Common myeloid progenitor, CD34-positive (primary cell): ENCODE measurements at regions not wholly inside any gene's neighbourhood (a gene's known extent, or its start where the extent isn't known, plus 50 kb on each side); places are given as distances from the start of the nearest gene placed in this dataset.
A peak's percentile ranks its signal among the peaks of the same experiment; 100 is the strongest.

ENCODE experiments used
- CTCF ChIA-PET: fragments of 350-600 bp; sonication (Branson Sonifier 250); formaldehyde crosslinking; loops from one replicate; lab custom pipeline; 2021; ENCODE audit warnings: antibody characterized with exemption; lab: Charles Lee
- POLR2A ChIA-PET: fragments of 350-600 bp; sonication (Branson Sonifier 250); formaldehyde crosslinking; loops from one replicate; lab custom pipeline; 2021; ENCODE audit warnings: antibody characterized with exemption; lab: Charles Lee
- DNase-seq, 3 donors: peaks; one replicate each; pipeline versions ENCODE4 v3.0.0 to v3.0.0-alpha.2; 2013
- H3K27ac ChIP-seq, 2 experiments: 1 replicate in 1 of 2; 2 replicates in 1 of 2; pipeline ENCODE4 v1.7.0; 2013; ENCODE audit warnings: inconsistent platforms in 2 of 2, low read length in 2 of 2, mild to moderate bottlenecking in 2 of 2, low read depth in 1 of 2, moderate library complexity in 1 of 2; ENCODE audit not compliant: severe bottlenecking in 2 of 2, insufficient read depth in 1 of 2, poor library complexity in 1 of 2
- H3K27me3 ChIP-seq, 5 experiments: replicated peaks in 2 of 5; 1 replicate in 3 of 5; 2 replicates in 2 of 5; pipeline versions ENCODE4 v1.6.1 to v1.7.0; 2013; ENCODE audit warnings: low read length in 4 of 5, mild to moderate bottlenecking in 2 of 5, moderate library complexity in 2 of 5, inconsistent platforms in 1 of 5; ENCODE audit not compliant: insufficient read depth in 5 of 5, control insufficient read depth in 4 of 5
- H3K36me3 ChIP-seq, 4 experiments: 1 replicate in 2 of 4; 2 replicates in 2 of 4; pipeline versions ENCODE4 v1.6.1 to v1.7.0; 2013; ENCODE audit warnings: low read length in 3 of 4, control low read depth in 1 of 4, mild to moderate bottlenecking in 1 of 4; ENCODE audit not compliant: control insufficient read depth in 4 of 4, insufficient read depth in 4 of 4
- H3K4me1 ChIP-seq, 4 experiments: 1 replicate in 3 of 4; 2 replicates in 1 of 4; pipeline versions ENCODE4 v1.6.1 to v1.7.1; 2013; ENCODE audit warnings: low read length in 3 of 4, mild to moderate bottlenecking in 3 of 4, control low read depth in 1 of 4, inconsistent platforms in 1 of 4, moderate library complexity in 1 of 4; ENCODE audit not compliant: control insufficient read depth in 4 of 4, insufficient read depth in 4 of 4; ENCODE audit errors: control extremely low read depth in 1 of 4
- H3K4me3 ChIP-seq, 7 experiments: 1 replicate in 4 of 7; 2 replicates in 3 of 7; pipeline versions ENCODE4 v1.5.1 to v1.7.0; 2013; ENCODE audit warnings: mild to moderate bottlenecking in 7 of 7, low read length in 6 of 7, moderate library complexity in 6 of 7, inconsistent platforms in 2 of 7, low read depth in 2 of 7, control low read depth in 1 of 7; ENCODE audit not compliant: insufficient read depth in 4 of 7, control insufficient read depth in 1 of 7; ENCODE audit errors: extremely low read depth in 1 of 7
- H3K9me3 ChIP-seq, 5 experiments: 1 replicate in 4 of 5; 2 replicates in 1 of 5; pipeline versions ENCODE4 v1.6.1 to v1.7.1; 2013; ENCODE audit warnings: low read length in 4 of 5, mild to moderate bottlenecking in 2 of 5, inconsistent platforms in 1 of 5, low read depth in 1 of 5, moderate library complexity in 1 of 5; ENCODE audit not compliant: control insufficient read depth in 4 of 5, insufficient read depth in 2 of 5; ENCODE audit errors: control extremely low read depth in 1 of 5
- WGBS: methylation state at CpG from one replicate; pipeline ENCODE4 v1.1.5; 2013; ENCODE audit not compliant: insufficient coverage; 5-methylcytosine and 5-hydroxymethylcytosine counted together

- ChIA-PET POLR2A (no interaction called here), CTCF (no interaction called here)
- no peak overlapping the region for H3K27ac ChIP-seq
- no peaks in the 10 kb centered on the region for H3K9me3 ChIP-seq
- peaks cover 4 to 57% (median 27%) of the 10 kb centered on the region in 5 experiments for H3K27me3 ChIP-seq
- peaks cover 0 to 23% (median 10%) of the 10 kb centered on the region in 4 experiments for H3K4me1 ChIP-seq
- WGBS: 95% methylated on average over 3 of the region's 4 CpGs
- H3K36me3 ChIP-seq: no peaks in the 10 kb centered on the region
- H3K4me3 ChIP-seq: no peak overlapping the region
- no peak for DNase-seq
Observed at GRCh38 chr19:30690525-30690924, 318.3 kb downstream of the ZNF536 start.

GRCh38 chr19:30689474-30689873 lies 317.3 kb downstream of the ZNF536 start:
- Histone ChIP-seq H3K4me3 (no peak overlapping the region), H3K4me1 (peaks cover 0 to 23% (median 10%) of the 10 kb centered on the region in 4 experiments), H3K27me3 (peaks cover 4 to 59% (median 30%) of the 10 kb centered on the region in 5 experiments), H3K36me3 (no peaks in the 10 kb centered on the region), H3K27ac (no peak overlapping the region), H3K9me3 (no peaks in the 10 kb centered on the region)
- ChIA-PET POLR2A (no interaction called here), CTCF (interaction anchor here (1.0 to 1.7 kb wide), 2 partner anchors 18 to 21 kb away, joined by 3 to 6 read pairs; no protein-coding TSS in a partner anchor)
- whole genome bisulfite sequencing: 91% methylated on average over 4 of the region's 4 CpGs
- DNase-seq: no peak

- WGBS: 94% methylated on average over 4 of the region's 5 CpGs
- CTCF ChIA-PET: interaction anchor here (0.8 to 1.7 kb wide), 2 partner anchors 20 to 113 kb away, joined by 3 to 6 read pairs; no protein-coding TSS in a partner anchor
Observed at GRCh38 chr19:30688696-30689095, 316.5 kb downstream of the ZNF536 start.

GRCh38 chr19:30686826-30687566 lies 314.8 kb downstream of the ZNF536 start:
- CTCF ChIA-PET: interaction anchor here (0.6 to 1.6 kb wide), 3 partner anchors 21 to 1538 kb away, joined by 3 to 4 read pairs (median 4); no protein-coding TSS in a partner anchor
- POLR2A ChIA-PET: no interaction called here
- DNase-seq: no peak

More at GRCh38 chr19:30688696-30689095, 316.5 kb downstream of the ZNF536 start:
- POLR2A ChIA-PET: no interaction called here
- Histone ChIP-seq H3K36me3 (no peaks in the 10 kb centered on the region), H3K4me1 (peaks cover 0 to 23% (median 10%) of the 10 kb centered on the region in 4 experiments), H3K9me3 (no peaks in the 10 kb centered on the region), H3K4me3 (no peak overlapping the region), H3K27me3 (peaks cover 4 to 52% (median 30%) of the 10 kb centered on the region in 5 experiments), H3K27ac (no peak overlapping the region)
- DNase-seq: no peak

GRCh38 chr19:30686176-30686820 lies 314.1 kb downstream of the ZNF536 start:
- ChIA-PET CTCF (interaction anchor here (1.1 to 1.5 kb wide), 2 partner anchors 9 to 1538 kb away, joined by 3 to 5 read pairs; no protein-coding TSS in a partner anchor), POLR2A (no interaction called here)
- Histone ChIP-seq H3K27ac (no peak overlapping the region), H3K4me1 (peaks cover 0 to 13% (median 5%) of the 10 kb centered on the region in 4 experiments), H3K36me3 (no peaks in the 10 kb centered on the region), H3K27me3 (peaks cover 4 to 38% (median 15%) of the 10 kb centered on the region in 5 experiments), H3K9me3 (no peaks in the 10 kb centered on the region), H3K4me3 (no peak overlapping the region)
- no peak for DNase-seq
- whole genome bisulfite sequencing: 100% methylated on average over 7 of the region's 23 CpGs

More at GRCh38 chr19:30686826-30687566, 314.8 kb downstream of the ZNF536 start:
- Histone ChIP-seq H3K27ac (no peak overlapping the region), H3K9me3 (no peaks in the 10 kb centered on the region), H3K4me3 (peak overlapping the region in 2 of 7 experiments; percentile 20 to 29), H3K27me3 (peaks cover 4 to 39% (median 21%) of the 10 kb centered on the region in 5 experiments), H3K36me3 (no peaks in the 10 kb centered on the region), H3K4me1 (peaks cover 0 to 13% (median 6%) of the 10 kb centered on the region in 4 experiments)
- WGBS: 16% methylated on average over 7 of the region's 16 CpGs

GRCh38 chr19:30685426-30686000 lies 313.3 kb downstream of the ZNF536 start:
- CTCF ChIA-PET: interaction anchor here (1.1 to 1.2 kb wide), 2 partner anchors 10 to 18 kb away, joined by 3 to 5 read pairs; no protein-coding TSS in a partner anchor
- 97% methylated on average over 9 of the region's 13 CpGs for WGBS

More at GRCh38 chr19:30685426-30686000, 313.3 kb downstream of the ZNF536 start:
- Histone ChIP-seq H3K4me1 (peaks cover 0 to 13% (median 5%) of the 10 kb centered on the region in 4 experiments), H3K36me3 (no peaks in the 10 kb centered on the region), H3K27ac (no peak overlapping the region), H3K9me3 (no peaks in the 10 kb centered on the region), H3K4me3 (no peak overlapping the region), H3K27me3 (peaks cover 0 to 30% (median 13%) of the 10 kb centered on the region in 5 experiments)
- POLR2A ChIA-PET: no interaction called here
- DNase-seq: no peak
